NT2/D1 (cell line): ENCODE measurements at regions not wholly inside any gene's neighbourhood (a gene's known extent, or its start where the extent isn't known, plus 50 kb on each side); places are given as distances from the start of the nearest gene placed in this dataset.

ENCODE experiments used
- SUZ12 ChIP-seq: IDR thresholded peaks from 2 replicates; pipeline ENCODE4 v1.6.1; 2011; ENCODE audit not compliant: insufficient read length, insufficient read depth; ENCODE audit errors: extremely low read depth
- YY1 ChIP-seq: IDR thresholded peaks from 2 replicates; pipeline ENCODE4 v1.6.1; 2011; ENCODE audit not compliant: insufficient read length, insufficient read depth
- ZNF274 ChIP-seq: IDR thresholded peaks from 2 replicates; pipeline ENCODE4 v1.6.1; 2011; ENCODE audit warnings: mild to moderate bottlenecking, low read depth, low read length

- TF ChIP-seq SUZ12 (no peak), ZNF274 (no peak), YY1 (no peak)
These were observed 825.6 kb downstream of the SLITRK6 start for GRCh38 chr13:84973661-84974060.
